ENCODE measurements at regions not wholly inside any gene's neighbourhood (a gene's known extent, or its start where the extent isn't known, plus 50 kb on each side); places are given as distances from the start of the nearest gene placed in this dataset.
"Not testable (repeated sequence)": the region's sequence is repeated elsewhere in the genome, so short reads cannot be mapped to it uniquely, and the experiment has no call there.

DNA sequence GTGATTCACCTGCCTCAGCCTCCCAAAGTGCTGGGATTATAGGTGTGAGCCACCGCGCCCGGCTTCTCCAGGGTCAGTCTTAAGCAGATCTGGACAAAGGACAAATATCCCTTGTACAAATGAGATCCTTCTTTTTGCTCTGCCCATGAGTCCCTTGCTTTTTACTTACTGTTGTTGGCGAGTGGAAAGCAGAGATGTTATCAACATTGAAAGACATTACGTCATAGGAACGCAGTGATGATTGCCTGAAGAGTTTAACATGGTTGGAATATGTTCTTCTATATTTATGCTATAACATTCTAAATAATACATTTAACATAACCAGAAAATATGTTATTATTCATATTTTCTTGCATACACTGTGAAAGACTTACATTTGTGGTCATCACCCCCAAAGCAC is 644.3 kb upstream of the LRRN3 start:
- DNase-seq (ENCODE audit: low read depth), result no peak
- no peak for TF ChIP-seq CTCF (IDR thresholded peaks at IDR 0.05; ENCODE audit: control insufficient read depth, extremely low read depth, insufficient read depth)
- no peak overlapping the region for H3K4me3 ChIP-seq (ENCODE audit: low read depth, low read length)

DNA sequence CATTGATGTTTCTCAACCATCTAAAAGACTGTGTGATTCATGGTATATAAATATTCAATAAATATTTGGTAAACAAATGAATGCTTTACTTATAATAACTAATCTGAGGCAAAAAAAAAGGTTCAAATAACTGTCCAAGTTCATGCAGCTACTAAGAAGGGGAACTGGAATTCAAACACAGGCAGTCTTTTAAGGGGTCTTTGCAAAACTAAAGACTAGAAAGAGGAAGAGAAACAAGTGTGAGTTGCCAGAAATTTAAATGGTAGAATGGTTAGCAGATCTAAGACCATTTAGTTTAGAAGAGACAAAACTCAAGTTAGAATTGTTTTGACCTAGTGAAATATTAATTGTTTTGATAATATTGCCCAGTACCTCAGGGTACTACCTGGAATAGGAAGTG is 642.0 kb upstream of the LRRN3 start:
- no peak for DNase-seq (ENCODE audit: low read depth)
- H3K4me3 ChIP-seq (ENCODE audit: low read depth, low read length), result no peak overlapping the region
- no peak for TF ChIP-seq CTCF (IDR thresholded peaks at IDR 0.05; ENCODE audit: control insufficient read depth, extremely low read depth, insufficient read depth)

DNA sequence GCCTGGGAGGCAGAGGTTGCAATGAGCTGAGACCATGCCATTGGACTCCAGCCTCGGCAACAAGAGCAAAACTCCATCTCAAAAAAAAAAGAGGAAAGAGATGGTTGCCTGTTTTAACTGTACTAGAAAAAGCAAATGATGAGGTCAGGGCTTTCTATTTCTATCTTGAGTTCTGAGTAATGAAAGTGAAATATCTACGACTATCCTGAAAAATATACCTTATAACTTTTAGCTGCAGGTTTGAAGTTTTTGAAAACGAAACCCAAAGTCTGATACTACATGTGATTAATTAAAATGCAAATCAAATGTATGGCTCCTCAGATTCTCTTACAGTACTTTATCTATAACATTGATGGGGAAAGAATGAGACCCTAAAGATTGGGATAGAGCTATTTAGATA is 636.2 kb upstream of the LRRN3 start:
- no peak overlapping the region for H3K4me3 ChIP-seq (ENCODE audit: low read depth, low read length)
- no peak for DNase-seq (ENCODE audit: low read depth)
- no peak for TF ChIP-seq CTCF (IDR thresholded peaks at IDR 0.05; ENCODE audit: control insufficient read depth, extremely low read depth, insufficient read depth)

DNA sequence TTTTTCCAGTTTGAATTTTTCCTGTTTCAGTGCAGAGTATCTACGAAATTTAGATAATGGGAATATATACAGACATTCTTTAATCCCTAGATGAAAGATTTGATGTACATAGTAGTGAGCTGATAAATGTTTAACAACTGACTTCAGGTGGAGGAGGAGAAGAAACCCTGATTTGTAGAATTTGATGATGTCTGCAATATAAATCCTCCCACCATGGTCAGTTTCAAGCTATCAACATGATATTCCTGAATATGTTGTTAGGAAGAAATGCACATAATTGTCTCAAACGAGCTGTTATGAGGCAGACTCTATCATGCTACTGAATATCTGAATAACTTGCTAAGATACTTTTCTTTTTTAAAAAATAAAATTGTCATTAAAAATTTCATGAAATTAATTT is 629.3 kb upstream of the LRRN3 start:
- TF ChIP-seq CTCF (IDR thresholded peaks at IDR 0.05; ENCODE audit: control insufficient read depth, extremely low read depth, insufficient read depth), result no peak
- H3K4me3 ChIP-seq (ENCODE audit: low read depth, low read length), result no peak overlapping the region
- no peak for DNase-seq (ENCODE audit: low read depth)

- no peak overlapping the region for H3K4me3 ChIP-seq (ENCODE audit: low read depth, low read length)
- TF ChIP-seq CTCF (IDR thresholded peaks at IDR 0.05; ENCODE audit: control insufficient read depth, extremely low read depth, insufficient read depth), result no peak
- DNase-seq (ENCODE audit: low read depth), result no peak
Observed at GRCh38 chr7:110470420-110470819, 620.5 kb upstream of the LRRN3 start.

DNA sequence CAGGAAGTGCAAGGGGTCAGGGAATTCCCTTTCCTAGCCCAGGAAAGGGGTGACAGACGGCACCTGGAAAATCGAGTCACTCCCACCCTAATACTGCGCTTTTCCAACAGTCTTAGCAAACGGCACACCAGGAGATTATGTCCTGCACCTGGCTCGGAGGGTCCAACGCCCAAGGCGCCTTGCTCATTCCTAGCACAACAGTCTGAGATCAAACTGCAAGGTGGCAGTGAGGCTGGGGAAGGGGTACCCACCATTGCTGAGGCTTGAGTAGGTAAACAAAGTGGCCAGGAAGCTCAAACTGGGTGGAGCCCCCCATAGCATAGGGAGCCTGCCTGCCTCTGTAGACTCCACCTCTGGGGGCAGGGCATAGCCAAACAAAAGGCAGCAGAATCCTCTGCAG is 618.5 kb upstream of the LRRN3 start:
- not testable (repeated sequence) for H3K4me3 ChIP-seq (ENCODE audit: low read depth, low read length); DNase-seq (ENCODE audit: low read depth)

DNA sequence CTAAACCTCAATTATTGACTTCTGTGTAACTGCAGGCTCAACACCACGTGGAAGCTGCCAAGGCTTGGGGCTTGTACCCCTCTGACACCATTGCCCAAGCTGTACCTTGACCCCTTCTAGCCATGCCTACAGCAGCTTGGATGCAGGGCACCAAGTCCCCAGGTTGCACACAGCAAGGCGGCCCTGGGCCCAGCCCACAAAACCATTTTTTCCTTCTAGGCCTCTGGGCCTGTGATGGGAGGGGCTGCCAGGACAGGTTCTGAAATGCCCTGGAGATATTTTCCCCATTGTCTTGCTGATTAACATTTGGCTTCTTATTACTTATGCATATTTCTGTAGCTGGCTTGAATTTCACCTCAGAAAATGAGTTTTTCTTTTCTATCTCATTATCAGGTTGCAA is 610.0 kb upstream of the LRRN3 start:
- no peak for TF ChIP-seq CTCF (IDR thresholded peaks at IDR 0.05; ENCODE audit: control insufficient read depth, extremely low read depth, insufficient read depth)
- no peak for DNase-seq (ENCODE audit: low read depth)
- H3K4me3 ChIP-seq (ENCODE audit: low read depth, low read length), result no peak overlapping the region

DNA sequence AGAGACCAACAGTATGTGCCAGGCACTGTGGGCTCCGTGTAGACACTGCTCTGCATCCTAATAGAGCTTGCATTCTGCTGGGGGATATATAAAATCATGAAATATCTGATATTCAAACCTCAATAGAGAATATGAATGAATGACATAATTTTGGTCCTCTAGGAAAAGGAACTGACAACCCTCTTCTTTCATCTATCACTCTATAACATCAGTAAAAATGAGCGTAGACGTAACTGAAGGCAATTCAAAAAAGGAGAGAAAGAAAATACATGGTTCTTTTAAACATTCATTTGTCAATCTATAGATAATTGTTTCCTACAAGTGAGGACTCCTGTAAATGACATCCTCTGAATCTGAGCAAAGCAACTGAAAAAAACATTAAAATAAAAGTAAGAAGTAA is 607.4 kb upstream of the LRRN3 start:
- no peak for TF ChIP-seq CTCF (IDR thresholded peaks at IDR 0.05; ENCODE audit: control insufficient read depth, extremely low read depth, insufficient read depth)
- no peak overlapping the region for H3K4me3 ChIP-seq (ENCODE audit: low read depth, low read length)
- no peak for DNase-seq (ENCODE audit: low read depth)
